H1 (cell line): ENCODE measurements at regions not wholly inside any gene's neighbourhood (a gene's known extent, or its start where the extent isn't known, plus 50 kb on each side); places are given as distances from the start of the nearest gene placed in this dataset.

Experiments used
- ASH2L ChIP-seq: fragments of 200-600, 300-600 bp; sonication (generic); IDR thresholded peaks from one replicate; pipeline ENCODE4 v1.7.1; 2017; ENCODE audit warnings: low read length
- BCL11A ChIP-seq, 2 experiments: IDR thresholded peaks; one replicate each; pipeline ENCODE4 v1.6.1; 2011; ENCODE audit warnings: low read depth in 2 of 2, low read length in 2 of 2, mild to moderate bottlenecking in 2 of 2
- CBX8 ChIP-seq: fragments of 300-800, 300-1000 bp; sonication (generic); IDR thresholded peaks from 2 replicates; pipeline ENCODE4 v1.7.1; 2016; ENCODE audit warnings: low read depth, low read length, borderline replicate concordance
- CHD2 ChIP-seq: IDR thresholded peaks from 2 replicates; pipeline ENCODE4 v1.6.1; 2012; ENCODE audit warnings: low read length, improper control_type of control experiment
- KDM1A ChIP-seq: fragments of 200-600, 300-600 bp; sonication (generic); IDR thresholded peaks from 2 replicates; pipeline ENCODE4 v1.7.1; 2016; ENCODE audit warnings: mild to moderate bottlenecking, low read length, borderline replicate concordance
- NRF1 ChIP-seq: IDR thresholded peaks from 2 replicates; pipeline ENCODE4 v1.6.1; 2011; ENCODE audit warnings: mild to moderate bottlenecking, low read depth, low read length, improper control_type of control experiment
- POU5F1 ChIP-seq: IDR thresholded peaks from 2 replicates; pipeline ENCODE4 v1.6.1; 2011; ENCODE audit warnings: low read depth, mild to moderate bottlenecking, low read length, moderate library complexity
- SAP30 ChIP-seq: fragments of 300-600 bp; sonication (generic); IDR thresholded peaks from 2 replicates; pipeline ENCODE4 v1.7.1; 2012; ENCODE audit warnings: low read length, moderate library complexity, mild to moderate bottlenecking, inconsistent platforms; ENCODE audit not compliant: insufficient read depth, insufficient replicate concordance
- TF ChIP-seq, protein P1 (sequence below): fragments of 300-600 bp; sonication (generic); IDR thresholded peaks from 2 replicates; pipeline ENCODE4 v1.7.1; 2012; ENCODE audit warnings: low read length, moderate library complexity, mild to moderate bottlenecking, inconsistent platforms; ENCODE audit not compliant: insufficient replicate concordance

DNA sequence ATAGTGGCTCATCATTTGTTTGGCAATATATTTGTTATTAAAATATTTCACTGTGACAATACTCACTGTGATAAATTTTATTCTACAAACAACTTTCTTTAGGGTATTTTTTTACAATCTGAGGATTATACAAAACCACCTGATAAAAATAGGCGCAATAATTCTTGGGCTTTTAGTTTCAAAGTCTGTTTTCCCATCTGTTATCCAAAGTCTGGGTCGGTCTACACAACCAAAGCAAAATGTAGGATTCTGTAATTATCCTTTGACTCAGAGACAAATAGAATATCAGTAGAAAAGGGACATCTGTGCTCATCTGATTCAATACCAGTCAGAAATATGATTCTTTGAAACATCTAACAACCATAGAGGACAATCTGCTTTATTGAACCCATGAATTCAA, 271.8 kb upstream of the AMIGO2 start (continued):
- TF ChIP-seq, protein P1, sequence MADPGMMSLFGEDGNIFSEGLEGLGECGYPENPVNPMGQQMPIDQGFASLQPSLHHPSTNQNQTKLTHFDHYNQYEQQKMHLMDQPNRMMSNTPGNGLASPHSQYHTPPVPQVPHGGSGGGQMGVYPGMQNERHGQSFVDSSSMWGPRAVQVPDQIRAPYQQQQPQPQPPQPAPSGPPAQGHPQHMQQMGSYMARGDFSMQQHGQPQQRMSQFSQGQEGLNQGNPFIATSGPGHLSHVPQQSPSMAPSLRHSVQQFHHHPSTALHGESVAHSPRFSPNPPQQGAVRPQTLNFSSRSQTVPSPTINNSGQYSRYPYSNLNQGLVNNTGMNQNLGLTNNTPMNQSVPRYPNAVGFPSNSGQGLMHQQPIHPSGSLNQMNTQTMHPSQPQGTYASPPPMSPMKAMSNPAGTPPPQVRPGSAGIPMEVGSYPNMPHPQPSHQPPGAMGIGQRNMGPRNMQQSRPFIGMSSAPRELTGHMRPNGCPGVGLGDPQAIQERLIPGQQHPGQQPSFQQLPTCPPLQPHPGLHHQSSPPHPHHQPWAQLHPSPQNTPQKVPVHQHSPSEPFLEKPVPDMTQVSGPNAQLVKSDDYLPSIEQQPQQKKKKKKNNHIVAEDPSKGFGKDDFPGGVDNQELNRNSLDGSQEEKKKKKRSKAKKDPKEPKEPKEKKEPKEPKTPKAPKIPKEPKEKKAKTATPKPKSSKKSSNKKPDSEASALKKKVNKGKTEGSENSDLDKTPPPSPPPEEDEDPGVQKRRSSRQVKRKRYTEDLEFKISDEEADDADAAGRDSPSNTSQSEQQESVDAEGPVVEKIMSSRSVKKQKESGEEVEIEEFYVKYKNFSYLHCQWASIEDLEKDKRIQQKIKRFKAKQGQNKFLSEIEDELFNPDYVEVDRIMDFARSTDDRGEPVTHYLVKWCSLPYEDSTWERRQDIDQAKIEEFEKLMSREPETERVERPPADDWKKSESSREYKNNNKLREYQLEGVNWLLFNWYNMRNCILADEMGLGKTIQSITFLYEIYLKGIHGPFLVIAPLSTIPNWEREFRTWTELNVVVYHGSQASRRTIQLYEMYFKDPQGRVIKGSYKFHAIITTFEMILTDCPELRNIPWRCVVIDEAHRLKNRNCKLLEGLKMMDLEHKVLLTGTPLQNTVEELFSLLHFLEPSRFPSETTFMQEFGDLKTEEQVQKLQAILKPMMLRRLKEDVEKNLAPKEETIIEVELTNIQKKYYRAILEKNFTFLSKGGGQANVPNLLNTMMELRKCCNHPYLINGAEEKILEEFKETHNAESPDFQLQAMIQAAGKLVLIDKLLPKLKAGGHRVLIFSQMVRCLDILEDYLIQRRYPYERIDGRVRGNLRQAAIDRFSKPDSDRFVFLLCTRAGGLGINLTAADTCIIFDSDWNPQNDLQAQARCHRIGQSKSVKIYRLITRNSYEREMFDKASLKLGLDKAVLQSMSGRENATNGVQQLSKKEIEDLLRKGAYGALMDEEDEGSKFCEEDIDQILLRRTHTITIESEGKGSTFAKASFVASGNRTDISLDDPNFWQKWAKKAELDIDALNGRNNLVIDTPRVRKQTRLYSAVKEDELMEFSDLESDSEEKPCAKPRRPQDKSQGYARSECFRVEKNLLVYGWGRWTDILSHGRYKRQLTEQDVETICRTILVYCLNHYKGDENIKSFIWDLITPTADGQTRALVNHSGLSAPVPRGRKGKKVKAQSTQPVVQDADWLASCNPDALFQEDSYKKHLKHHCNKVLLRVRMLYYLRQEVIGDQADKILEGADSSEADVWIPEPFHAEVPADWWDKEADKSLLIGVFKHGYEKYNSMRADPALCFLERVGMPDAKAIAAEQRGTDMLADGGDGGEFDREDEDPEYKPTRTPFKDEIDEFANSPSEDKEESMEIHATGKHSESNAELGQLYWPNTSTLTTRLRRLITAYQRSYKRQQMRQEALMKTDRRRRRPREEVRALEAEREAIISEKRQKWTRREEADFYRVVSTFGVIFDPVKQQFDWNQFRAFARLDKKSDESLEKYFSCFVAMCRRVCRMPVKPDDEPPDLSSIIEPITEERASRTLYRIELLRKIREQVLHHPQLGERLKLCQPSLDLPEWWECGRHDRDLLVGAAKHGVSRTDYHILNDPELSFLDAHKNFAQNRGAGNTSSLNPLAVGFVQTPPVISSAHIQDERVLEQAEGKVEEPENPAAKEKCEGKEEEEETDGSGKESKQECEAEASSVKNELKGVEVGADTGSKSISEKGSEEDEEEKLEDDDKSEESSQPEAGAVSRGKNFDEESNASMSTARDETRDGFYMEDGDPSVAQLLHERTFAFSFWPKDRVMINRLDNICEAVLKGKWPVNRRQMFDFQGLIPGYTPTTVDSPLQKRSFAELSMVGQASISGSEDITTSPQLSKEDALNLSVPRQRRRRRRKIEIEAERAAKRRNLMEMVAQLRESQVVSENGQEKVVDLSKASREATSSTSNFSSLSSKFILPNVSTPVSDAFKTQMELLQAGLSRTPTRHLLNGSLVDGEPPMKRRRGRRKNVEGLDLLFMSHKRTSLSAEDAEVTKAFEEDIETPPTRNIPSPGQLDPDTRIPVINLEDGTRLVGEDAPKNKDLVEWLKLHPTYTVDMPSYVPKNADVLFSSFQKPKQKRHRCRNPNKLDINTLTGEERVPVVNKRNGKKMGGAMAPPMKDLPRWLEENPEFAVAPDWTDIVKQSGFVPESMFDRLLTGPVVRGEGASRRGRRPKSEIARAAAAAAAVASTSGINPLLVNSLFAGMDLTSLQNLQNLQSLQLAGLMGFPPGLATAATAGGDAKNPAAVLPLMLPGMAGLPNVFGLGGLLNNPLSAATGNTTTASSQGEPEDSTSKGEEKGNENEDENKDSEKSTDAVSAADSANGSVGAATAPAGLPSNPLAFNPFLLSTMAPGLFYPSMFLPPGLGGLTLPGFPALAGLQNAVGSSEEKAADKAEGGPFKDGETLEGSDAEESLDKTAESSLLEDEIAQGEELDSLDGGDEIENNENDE = no peak
- no peak for TF ChIP-seq NRF1
- no peak for TF ChIP-seq SAP30
- TF ChIP-seq BCL11A (IDR thresholded peaks at IDR 0.05; ENCODE audit: low read depth in 2 of 2, low read length in 2 of 2) = no peak
- TF ChIP-seq KDM1A = no peak
- no peak for TF ChIP-seq ASH2L
- no peak for TF ChIP-seq POU5F1
- no peak for TF ChIP-seq CHD2
- TF ChIP-seq CBX8 = no peak
